Loucy (cell line): ENCODE measurements at regions not wholly inside any gene's neighbourhood (a gene's known extent, or its start where the extent isn't known, plus 50 kb on each side); places are given as distances from the start of the nearest gene placed in this dataset.

Experiments
- CTCF ChIP-seq: fragments of 200-600 bp; sonication (generic); conservative IDR thresholded peaks from 2 replicates; pipeline ENCODE4 v1.5.1; 2014; ENCODE audit warnings: mild to moderate bottlenecking, antibody characterized with exemption, low read length
- EZH2phosphoT487 ChIP-seq: fragments of 200-600 bp; IDR thresholded peaks from 2 replicates; pipeline ENCODE4 v1.6.1; 2018; ENCODE audit warnings: antibody characterized with exemption, mild to moderate bottlenecking, moderate library complexity, borderline replicate concordance

- no peak for TF ChIP-seq CTCF
- TF ChIP-seq EZH2phosphoT487, result no peak
These were observed 352.4 kb downstream of the EIPR1 start for GRCh38 chr2:3025261-3025660.
